Mesendoderm (in vitro differentiated cells): ENCODE measurements at regions not wholly inside any gene's neighbourhood (a gene's known extent, or its start where the extent isn't known, plus 50 kb on each side); places are given as distances from the start of the nearest gene placed in this dataset.
A peak's percentile ranks its signal among the peaks of the same experiment; 100 is the strongest.

ENCODE experiments used
- DNase-seq: peaks from one replicate; pipeline ENCODE4 v3.0.0; 2013
- H2AK5ac ChIP-seq: 2 replicates; pipeline ENCODE4 v1.6.1; 2013; ENCODE audit warnings: low read length, inconsistent platforms
- H2BK120ac ChIP-seq: 2 replicates; pipeline ENCODE4 v1.6.1; 2013; ENCODE audit warnings: low read depth, mild to moderate bottlenecking, low read length, moderate library complexity, mixed read lengths
- H2BK15ac ChIP-seq: replicated peaks from 2 replicates; pipeline ENCODE4 v1.6.1; 2013; ENCODE audit warnings: low read depth, mild to moderate bottlenecking, moderate library complexity
- H2BK5ac ChIP-seq: 2 replicates; pipeline ENCODE4 v1.6.1; 2013; ENCODE audit warnings: low read length, inconsistent platforms
- H3K18ac ChIP-seq: 2 replicates; pipeline ENCODE4 v1.6.1; 2013; ENCODE audit warnings: mild to moderate bottlenecking, low read length, mixed read lengths
- H3K23ac ChIP-seq: one replicate; pipeline ENCODE4 v1.6.1; 2013; ENCODE audit warnings: low read length
- H3K27ac ChIP-seq: 2 replicates; pipeline ENCODE4 v1.5.1; 2013; ENCODE audit warnings: low read depth, mild to moderate bottlenecking, inconsistent platforms, low read length, moderate library complexity
- H3K27me3 ChIP-seq: 2 replicates; pipeline ENCODE4 v1.6.1; 2013; ENCODE audit warnings: low read length, control low read depth, mild to moderate bottlenecking, inconsistent platforms; ENCODE audit not compliant: insufficient read depth, poor library complexity
- H3K36me3 ChIP-seq: 2 replicates; pipeline ENCODE4 v1.6.1; 2013; ENCODE audit warnings: low read length, inconsistent platforms; ENCODE audit not compliant: control insufficient read depth, insufficient read depth
- H3K4ac ChIP-seq: one replicate; pipeline ENCODE4 v1.6.1; 2013; ENCODE audit warnings: low read depth, mild to moderate bottlenecking, low read length, moderate library complexity
- H3K4me1 ChIP-seq: 2 replicates; pipeline ENCODE4 v1.6.1; 2013; ENCODE audit warnings: low read depth, low read length, inconsistent platforms; ENCODE audit not compliant: control insufficient read depth
- H3K4me2 ChIP-seq: 2 replicates; pipeline ENCODE4 v1.6.1; 2013; ENCODE audit warnings: low read length
- H3K4me3 ChIP-seq: 2 replicates; pipeline ENCODE4 v1.5.1; 2013; ENCODE audit warnings: mild to moderate bottlenecking, low read length
- H3K56ac ChIP-seq: one replicate; pipeline ENCODE4 v1.6.1; 2013; ENCODE audit warnings: low read length
- H3K79me1 ChIP-seq: 2 replicates; pipeline ENCODE4 v1.6.1; 2013; ENCODE audit warnings: low read length, inconsistent platforms
- H3K79me2 ChIP-seq: 2 replicates; pipeline ENCODE4 v1.6.1; 2013; ENCODE audit warnings: mild to moderate bottlenecking, low read length; ENCODE audit not compliant: control insufficient read depth, insufficient read depth
- H3K9ac ChIP-seq: 2 replicates; pipeline ENCODE4 v1.6.1; 2013; ENCODE audit warnings: low read length, inconsistent platforms
- H4K5ac ChIP-seq: one replicate; pipeline ENCODE4 v1.6.1; 2013; ENCODE audit warnings: low read length
- H4K8ac ChIP-seq: one replicate; pipeline ENCODE4 v1.6.1; 2013; ENCODE audit warnings: low read depth, mild to moderate bottlenecking, control low read depth, low read length, moderate library complexity
- WGBS: extraction: QIAGEN DNeasy Blood & Tissue Kit; methylation state at CpG from one replicate; pipeline ENCODE4 v1.1.7; 2013; ENCODE audit warnings: low lambda C conversion rate, missing lambda C conversion rate; ENCODE audit not compliant: insufficient coverage; ENCODE audit errors: extremely low coverage; 5-methylcytosine and 5-hydroxymethylcytosine counted together

- no peak overlapping the region for H3K27ac ChIP-seq
- no peak overlapping the region for H3K56ac ChIP-seq
- H2BK5ac ChIP-seq: no peak overlapping the region
- H3K4me3 ChIP-seq: no peak overlapping the region
- H3K9ac ChIP-seq: no peak overlapping the region
- no peak overlapping the region for H3K4me2 ChIP-seq
- no peak overlapping the region for H3K23ac ChIP-seq
- H4K8ac ChIP-seq: no peak overlapping the region
- no peak overlapping the region for H3K18ac ChIP-seq
- peak; percentile 29 for DNase-seq
- no CpG with 5 or more reads among the region's 10 CpGs for WGBS
- no peak overlapping the region for H2AK5ac ChIP-seq
- no peak overlapping the region for H2BK15ac ChIP-seq
- H3K4me1 ChIP-seq: no peaks in the 10 kb centered on the region
- no peaks in the 10 kb centered on the region for H3K36me3 ChIP-seq
- no peaks in the 10 kb centered on the region for H3K27me3 ChIP-seq
- no peaks in the 10 kb centered on the region for H3K79me1 ChIP-seq
- no peaks in the 10 kb centered on the region for H3K79me2 ChIP-seq
- no peak overlapping the region for H3K4ac ChIP-seq
- no peak overlapping the region for H2BK120ac ChIP-seq
- H4K5ac ChIP-seq: no peak overlapping the region
These were observed 290.7 kb downstream of the CYP26B1 start for GRCh38 chr2:71856773-71857525.

DNA sequence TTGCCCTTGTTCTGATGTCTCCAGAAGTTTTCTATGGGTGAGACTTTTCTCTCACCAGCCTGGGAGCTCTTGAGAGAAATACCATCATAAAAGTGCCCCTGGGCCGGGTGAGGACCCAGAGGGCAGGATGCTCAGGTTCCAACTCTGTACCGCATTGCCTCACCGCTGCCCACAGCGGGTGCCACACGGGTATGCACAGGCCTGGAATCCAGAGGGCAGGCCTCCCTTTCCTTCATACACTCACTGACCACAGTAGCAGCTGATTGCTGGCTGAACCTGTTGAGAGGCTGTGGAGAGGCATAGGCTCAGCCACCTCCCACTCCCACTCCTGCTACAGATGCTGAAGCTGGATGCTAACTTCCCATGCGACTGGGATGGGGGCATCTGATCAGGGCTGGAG lies 293.8 kb downstream of the CYP26B1 start:
- Histone ChIP-seq H2AK5ac (no peak overlapping the region), H2BK15ac (no peak overlapping the region), H3K4me3 (no peak overlapping the region), H3K23ac (no peak overlapping the region), H3K4ac (no peak overlapping the region), H2BK5ac (no peak overlapping the region), H3K79me2 (no peaks in the 10 kb centered on the region), H3K27ac (no peak overlapping the region), H3K79me1 (no peaks in the 10 kb centered on the region), H4K5ac (no peak overlapping the region), H3K4me1 (no peaks in the 10 kb centered on the region), H3K4me2 (no peak overlapping the region), H3K27me3 (no peaks in the 10 kb centered on the region), H3K9ac (no peak overlapping the region), H3K56ac (no peak overlapping the region), H2BK120ac (no peak overlapping the region), H3K36me3 (no peaks in the 10 kb centered on the region), H4K8ac (no peak overlapping the region), H3K18ac (no peak overlapping the region)
- no CpG with 5 or more reads among the region's 6 CpGs for WGBS
- DNase-seq: no peak

DNA sequence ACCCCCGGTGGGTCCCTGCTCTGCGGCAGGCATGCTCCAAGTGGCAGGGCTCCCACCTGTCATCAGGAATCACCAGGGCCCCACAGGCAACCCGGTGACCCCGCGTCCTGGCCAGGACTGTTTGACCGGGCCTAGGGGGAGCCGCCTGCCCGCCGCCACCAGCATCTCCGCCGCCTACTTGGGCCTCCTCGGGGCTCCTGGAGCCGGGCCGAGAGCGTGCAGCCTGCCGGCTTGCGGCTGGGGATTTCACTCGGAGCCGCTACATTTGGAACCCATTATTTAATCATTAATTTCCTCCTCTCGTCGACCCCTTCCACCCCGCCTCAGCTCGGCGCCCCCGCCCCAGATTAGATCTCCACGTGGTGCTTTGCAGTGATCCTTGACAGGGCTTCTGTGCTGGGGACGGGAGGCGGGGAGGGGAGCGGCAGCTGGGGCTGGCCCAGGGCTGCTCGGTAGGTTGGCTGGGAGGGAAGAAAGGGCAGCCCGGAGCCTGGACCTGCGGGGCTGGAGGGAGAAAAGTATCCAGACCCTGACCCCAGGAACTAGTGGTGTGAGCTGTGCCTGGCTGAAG lies 295.4 kb downstream of the CYP26B1 start:
- no peak overlapping the region for H2AK5ac ChIP-seq
- H3K36me3 ChIP-seq: no peaks in the 10 kb centered on the region
- no peak overlapping the region for H2BK5ac ChIP-seq
- H3K9ac ChIP-seq: no peak overlapping the region
- H3K4ac ChIP-seq: no peak overlapping the region
- no peak overlapping the region for H3K4me3 ChIP-seq
- H3K4me2 ChIP-seq: no peak overlapping the region
- H4K5ac ChIP-seq: no peak overlapping the region
- H3K56ac ChIP-seq: no peak overlapping the region
- no peaks in the 10 kb centered on the region for H3K27me3 ChIP-seq
- H2BK120ac ChIP-seq: no peak overlapping the region
- no peak overlapping the region for H3K18ac ChIP-seq
- no peaks in the 10 kb centered on the region for H3K79me2 ChIP-seq
- no peak for DNase-seq
- H3K79me1 ChIP-seq: no peaks in the 10 kb centered on the region
- no peak overlapping the region for H4K8ac ChIP-seq
- H3K4me1 ChIP-seq: no peaks in the 10 kb centered on the region
- no CpG with 5 or more reads among the region's 32 CpGs for WGBS
- no peak overlapping the region for H3K27ac ChIP-seq
- H3K23ac ChIP-seq: no peak overlapping the region
- H2BK15ac ChIP-seq: no peak overlapping the region

DNA sequence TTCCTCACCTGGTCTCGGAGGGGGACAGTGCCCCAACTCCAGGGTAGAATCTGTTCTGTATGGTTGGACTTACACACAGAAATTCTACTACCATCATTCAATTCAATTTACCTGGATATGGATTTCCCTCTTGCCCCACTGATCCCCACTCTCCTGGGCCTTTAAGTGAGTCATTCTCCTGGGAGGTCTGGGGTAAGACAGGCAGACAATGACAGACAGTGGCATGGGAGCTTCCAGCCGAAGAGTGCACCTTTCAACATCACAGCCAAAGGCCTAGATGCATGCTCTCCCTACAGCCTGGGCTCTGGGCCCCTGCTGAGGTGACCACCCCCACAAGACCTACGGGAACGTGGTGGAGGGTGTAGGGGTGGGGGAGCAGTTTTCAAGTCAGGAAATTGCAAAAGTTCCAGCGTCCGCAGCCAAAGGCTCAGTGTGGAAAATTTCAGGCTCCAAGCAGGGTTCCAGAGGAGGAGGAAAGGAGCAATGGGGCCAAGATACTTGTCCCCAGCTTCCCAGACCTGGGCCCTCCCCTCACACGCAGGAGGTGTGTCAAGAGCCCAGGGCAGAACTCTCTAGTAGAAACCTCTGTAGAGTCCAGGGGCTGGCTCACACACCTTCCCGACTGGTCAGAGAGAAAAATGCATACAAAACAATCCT lies 296.4 kb downstream of the CYP26B1 start:
- H3K18ac ChIP-seq: no peak overlapping the region
- no peaks in the 10 kb centered on the region for H3K79me1 ChIP-seq
- no peak overlapping the region for H3K23ac ChIP-seq
- no peaks in the 10 kb centered on the region for H3K36me3 ChIP-seq
- H4K8ac ChIP-seq: no peak overlapping the region
- DNase-seq: no peak
- H3K4ac ChIP-seq: no peak overlapping the region
- no peak overlapping the region for H3K4me2 ChIP-seq
- WGBS: no CpG with 5 or more reads among the region's 8 CpGs
- H3K56ac ChIP-seq: no peak overlapping the region
- no peak overlapping the region for H3K9ac ChIP-seq
- H4K5ac ChIP-seq: no peak overlapping the region
- no peak overlapping the region for H2BK120ac ChIP-seq
- no peaks in the 10 kb centered on the region for H3K27me3 ChIP-seq
- H3K79me2 ChIP-seq: no peaks in the 10 kb centered on the region
- no peak overlapping the region for H2AK5ac ChIP-seq
- H3K4me1 ChIP-seq: no peaks in the 10 kb centered on the region
- no peak overlapping the region for H3K4me3 ChIP-seq
- H3K27ac ChIP-seq: no peak overlapping the region
- H2BK5ac ChIP-seq: no peak overlapping the region
- no peak overlapping the region for H2BK15ac ChIP-seq

- Histone ChIP-seq H2BK5ac (no peak overlapping the region), H3K18ac (no peak overlapping the region), H3K79me1 (no peaks in the 10 kb centered on the region), H3K36me3 (no peaks in the 10 kb centered on the region), H3K4me2 (no peak overlapping the region), H3K27me3 (no peaks in the 10 kb centered on the region), H3K56ac (no peak overlapping the region), H2AK5ac (no peak overlapping the region), H3K4me1 (no peaks in the 10 kb centered on the region), H3K4me3 (no peak overlapping the region), H2BK15ac (no peak overlapping the region), H4K5ac (no peak overlapping the region), H4K8ac (no peak overlapping the region), H3K9ac (no peak overlapping the region), H3K23ac (no peak overlapping the region), H3K79me2 (no peaks in the 10 kb centered on the region), H3K27ac (no peak overlapping the region), H2BK120ac (no peak overlapping the region), H3K4ac (no peak overlapping the region)
- DNase-seq: no peak
- no CpG with 5 or more reads among the region's 8 CpGs for WGBS
These were observed 297.3 kb downstream of the CYP26B1 start for GRCh38 chr2:71850306-71850801.
